SK-N-SH (cell line): ENCODE measurements at regions not wholly inside any gene's neighbourhood (a gene's known extent, or its start where the extent isn't known, plus 50 kb on each side); places are given as distances from the start of the nearest gene placed in this dataset.

Experiments
- NFIC ChIP-seq: IDR thresholded peaks from 2 replicates; pipeline ENCODE4 v1.4.0; 2012; ENCODE audit warnings: borderline replicate concordance
- POLR2AphosphoS5 ChIP-seq: IDR thresholded peaks from 2 replicates; pipeline ENCODE4 v1.6.1; 2012; ENCODE audit warnings: low read depth, low read length
- TEAD4 ChIP-seq: IDR thresholded peaks from 2 replicates; pipeline ENCODE4 v1.4.0; 2012; ENCODE audit warnings: mild to moderate bottlenecking, borderline replicate concordance; ENCODE audit not compliant: insufficient read depth
- TF ChIP-seq, protein P1 (sequence below): fragments of 200-600 bp; sonication (generic); IDR thresholded peaks from 2 replicates; pipeline ENCODE4 v1.6.1; 2017; ENCODE audit warnings: antibody characterized with exemption, mild to moderate bottlenecking, moderate library complexity

GRCh38 chr13:88718781-88719180 lies 1047.6 kb downstream of the SLITRK5 start:
- TF ChIP-seq, protein P1, sequence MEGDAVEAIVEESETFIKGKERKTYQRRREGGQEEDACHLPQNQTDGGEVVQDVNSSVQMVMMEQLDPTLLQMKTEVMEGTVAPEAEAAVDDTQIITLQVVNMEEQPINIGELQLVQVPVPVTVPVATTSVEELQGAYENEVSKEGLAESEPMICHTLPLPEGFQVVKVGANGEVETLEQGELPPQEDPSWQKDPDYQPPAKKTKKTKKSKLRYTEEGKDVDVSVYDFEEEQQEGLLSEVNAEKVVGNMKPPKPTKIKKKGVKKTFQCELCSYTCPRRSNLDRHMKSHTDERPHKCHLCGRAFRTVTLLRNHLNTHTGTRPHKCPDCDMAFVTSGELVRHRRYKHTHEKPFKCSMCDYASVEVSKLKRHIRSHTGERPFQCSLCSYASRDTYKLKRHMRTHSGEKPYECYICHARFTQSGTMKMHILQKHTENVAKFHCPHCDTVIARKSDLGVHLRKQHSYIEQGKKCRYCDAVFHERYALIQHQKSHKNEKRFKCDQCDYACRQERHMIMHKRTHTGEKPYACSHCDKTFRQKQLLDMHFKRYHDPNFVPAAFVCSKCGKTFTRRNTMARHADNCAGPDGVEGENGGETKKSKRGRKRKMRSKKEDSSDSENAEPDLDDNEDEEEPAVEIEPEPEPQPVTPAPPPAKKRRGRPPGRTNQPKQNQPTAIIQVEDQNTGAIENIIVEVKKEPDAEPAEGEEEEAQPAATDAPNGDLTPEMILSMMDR: no peak
- no peak for TF ChIP-seq NFIC
- no peak for TF ChIP-seq POLR2AphosphoS5
- TF ChIP-seq TEAD4: no peak
